IMR-90 (cell line): ENCODE measurements at regions not wholly inside any gene's neighbourhood (a gene's known extent, or its start where the extent isn't known, plus 50 kb on each side); places are given as distances from the start of the nearest gene placed in this dataset.

Experiments
- ATAC-seq: fragments of 200-7000 bp; cut with Tn5 transposase; 2 replicates; pipeline ENCODE4 v1.9.1; 2020; ENCODE audit warnings: low read depth, mild to moderate bottlenecking, moderate library complexity
- BruUV-seq: library from RNA; stranded (reverse); fragments of 400-500 nt; replicated peaks from 2 replicates; lab custom pipeline; 2021; lab: Mats Ljungman, UMichigan
- CTCF ChIA-PET: fragments of 300-600 bp; formaldehyde crosslinking; extraction: SDS; loops from one replicate; lab custom pipeline; 2021; ENCODE audit warnings: antibody characterized with exemption; lab: Yijun Ruan, JAX
- POLR2A ChIA-PET: fragments of 300-600 bp; sonication (Branson Sonifier 250); formaldehyde crosslinking; loops from one replicate; lab custom pipeline; 2022; ENCODE audit warnings: antibody characterized with exemption; ENCODE audit not compliant: unreplicated experiment; lab: Charles Lee
- DNase-seq: peaks from one replicate; pipeline ENCODE4 v3.0.0; 2013
- H2AFZ ChIP-seq: replicated peaks from 2 replicates; pipeline ENCODE3; 2013; ENCODE audit warnings: low read length, mild to moderate bottlenecking; ENCODE audit not compliant: poor library complexity
- H2AK5ac ChIP-seq: 2 replicates; pipeline ENCODE4 v1.6.1; 2013; ENCODE audit warnings: low read depth, low read length, inconsistent platforms
- H2AK9ac ChIP-seq: replicated peaks from 2 replicates; pipeline ENCODE3; 2013; ENCODE audit warnings: mild to moderate bottlenecking, low read depth, low read length, moderate library complexity; ENCODE audit not compliant: poor library complexity
- H2BK120ac ChIP-seq: 2 replicates; pipeline ENCODE4 v1.6.1; 2013; ENCODE audit warnings: low read depth, low read length, inconsistent platforms
- H2BK15ac ChIP-seq: 3 replicates; pipeline ENCODE4 v1.6.1; 2013; ENCODE audit warnings: low read depth, low read length, inconsistent platforms
- H2BK20ac ChIP-seq: 2 replicates; pipeline ENCODE4 v1.6.1; 2013; ENCODE audit warnings: low read depth, mild to moderate bottlenecking, inconsistent platforms, low read length, moderate library complexity
- H2BK5ac ChIP-seq: 2 replicates; pipeline ENCODE4 v1.6.1; 2013; ENCODE audit warnings: mild to moderate bottlenecking, low read depth, low read length, inconsistent platforms; ENCODE audit not compliant: poor library complexity, severe bottlenecking
- H3K14ac ChIP-seq: replicated peaks from 2 replicates; pipeline ENCODE4 v1.6.1; 2013; ENCODE audit warnings: low read depth, low read length, inconsistent platforms
- H3K18ac ChIP-seq: 2 replicates; pipeline ENCODE4 v1.6.1; 2013; ENCODE audit warnings: low read depth, low read length, control low read depth
- H3K23ac ChIP-seq: 2 replicates; pipeline ENCODE4 v1.6.1; 2013; ENCODE audit warnings: low read depth, low read length, inconsistent platforms
- H3K27ac ChIP-seq: 2 replicates; pipeline ENCODE4 v1.5.1; 2013; ENCODE audit warnings: mild to moderate bottlenecking, control low read depth, low read length; ENCODE audit not compliant: insufficient read depth
- H3K27me3 ChIP-seq: 2 replicates; pipeline ENCODE4 v1.6.1; 2013; ENCODE audit warnings: low read length; ENCODE audit not compliant: control insufficient read depth, insufficient read depth
- H3K36me3 ChIP-seq: 2 replicates; pipeline ENCODE4 v1.6.1; 2013; ENCODE audit warnings: low read length, mixed read lengths; ENCODE audit not compliant: control insufficient read depth, insufficient read depth
- H3K4ac ChIP-seq: 2 replicates; pipeline ENCODE4 v1.6.1; 2013; ENCODE audit warnings: low read depth, low read length, inconsistent platforms
- H3K4me1 ChIP-seq: 2 replicates; pipeline ENCODE4 v1.6.1; 2013; ENCODE audit warnings: low read length, mixed read lengths; ENCODE audit not compliant: control insufficient read depth, insufficient read depth
- H3K4me2 ChIP-seq: 2 replicates; pipeline ENCODE4 v1.6.1; 2013; ENCODE audit warnings: low read depth, mild to moderate bottlenecking, control low read depth, low read length, moderate library complexity
- H3K4me3 ChIP-seq: 2 replicates; pipeline ENCODE4 v1.5.1; 2013; ENCODE audit warnings: low read depth, mild to moderate bottlenecking, control low read depth, low read length, moderate library complexity; ENCODE audit not compliant: insufficient read depth
- H3K56ac ChIP-seq: 2 replicates; pipeline ENCODE4 v1.6.1; 2013; ENCODE audit warnings: low read length, inconsistent platforms; ENCODE audit not compliant: insufficient read depth; ENCODE audit errors: extremely low read depth
- H3K79me1 ChIP-seq, 2 experiments: 2 replicates each; pipeline ENCODE4 v1.6.1; 2013; ENCODE audit warnings: low read length in 2 of 2, inconsistent platforms in 1 of 2, low read depth in 1 of 2
- H3K9ac ChIP-seq: 2 replicates; pipeline ENCODE4 v1.6.1; 2013; ENCODE audit warnings: low read depth, low read length, control low read depth
- H3K9me1 ChIP-seq: 2 replicates; pipeline ENCODE4 v1.6.1; 2013; ENCODE audit warnings: low read length, inconsistent platforms; ENCODE audit not compliant: insufficient read depth
- H3K9me3 ChIP-seq: 2 replicates; pipeline ENCODE4 v1.6.1; 2013; ENCODE audit warnings: low read length; ENCODE audit not compliant: control insufficient read depth, insufficient read depth
- H4K20me1 ChIP-seq: 2 replicates; pipeline ENCODE4 v1.6.1; 2013; ENCODE audit warnings: low read length, inconsistent platforms; ENCODE audit not compliant: insufficient read depth
- H4K5ac ChIP-seq: 2 replicates; pipeline ENCODE4 v1.6.1; 2013; ENCODE audit warnings: mild to moderate bottlenecking, low read depth, low read length, control low read depth
- H4K8ac ChIP-seq, 2 experiments: 2 replicates each; pipeline ENCODE4 v1.6.1; 2013; ENCODE audit warnings: low read depth in 2 of 2, low read length in 2 of 2, control low read depth in 1 of 2, inconsistent platforms in 1 of 2
- H4K91ac ChIP-seq: 2 replicates; pipeline ENCODE4 v1.6.1; 2013; ENCODE audit warnings: low read depth, low read length, inconsistent platforms; ENCODE audit not compliant: insufficient read depth
- CEBPB ChIP-seq: IDR thresholded peaks from 2 replicates; pipeline ENCODE4 v1.6.1; 2012; ENCODE audit warnings: low read depth, low read length, improper control_type of control experiment
- CHD1 ChIP-seq: IDR thresholded peaks from 2 replicates; pipeline ENCODE4 v1.6.1; 2012; ENCODE audit warnings: low read depth, low read length, improper control_type of control experiment
- FOS ChIP-seq: fragments of 150-350 bp; IDR thresholded peaks from 2 replicates; pipeline ENCODE4 v1.6.1; 2016; ENCODE audit warnings: low read depth, low read length
- MAFK ChIP-seq: IDR thresholded peaks from 2 replicates; pipeline ENCODE4 v1.6.1; 2012; ENCODE audit warnings: low read depth, low read length, improper control_type of control experiment
- MAZ ChIP-seq: IDR thresholded peaks from 2 replicates; pipeline ENCODE4 v1.6.1; 2012; ENCODE audit warnings: low read depth, mild to moderate bottlenecking, low read length, improper control_type of control experiment, moderate library complexity, borderline replicate concordance
- MXI1 ChIP-seq: IDR thresholded peaks from 2 replicates; pipeline ENCODE4 v1.6.1; 2012; ENCODE audit warnings: low read depth, mild to moderate bottlenecking, low read length, moderate library complexity, borderline replicate concordance
- NFE2L2 ChIP-seq: fragments of 150-350 bp; IDR thresholded peaks from 2 replicates; pipeline ENCODE4 v1.6.1; 2016; ENCODE audit warnings: low read depth, mild to moderate bottlenecking, low read length
- POLR2A ChIP-seq: IDR thresholded peaks from 2 replicates; pipeline ENCODE4 v1.6.1; 2012; ENCODE audit warnings: mild to moderate bottlenecking, low read depth, low read length
- RAD21 ChIP-seq: IDR thresholded peaks from 2 replicates; pipeline ENCODE4 v1.6.1; 2012; ENCODE audit warnings: low read length, improper control_type of control experiment
- RCOR1 ChIP-seq: IDR thresholded peaks from 2 replicates; pipeline ENCODE4 v1.6.1; 2012; ENCODE audit warnings: mild to moderate bottlenecking, low read length, improper control_type of control experiment; ENCODE audit not compliant: insufficient replicate concordance
- RFX5 ChIP-seq: IDR thresholded peaks from 2 replicates; pipeline ENCODE4 v1.8.0; 2012; ENCODE audit warnings: low read depth, mild to moderate bottlenecking, low read length, moderate library complexity
- SMC3 ChIP-seq: fragments of 150-350 bp; IDR thresholded peaks from 2 replicates; pipeline ENCODE4 v1.6.1; 2016; ENCODE audit warnings: low read depth, mild to moderate bottlenecking, antibody characterized with exemption, low read length, moderate library complexity
- WGBS, 2 experiments: methylation state at CpG; one replicate each; pipeline versions ENCODE4 v1.1.5 to v1.1.7; 2013; ENCODE audit warnings: missing lambda C conversion rate in 2 of 2; ENCODE audit not compliant: insufficient read length in 1 of 2; ENCODE audit errors: extremely low coverage in 2 of 2; 5-methylcytosine and 5-hydroxymethylcytosine counted together
- dilution Hi-C: fragments of 300-500 bp; cut with HindIII; formaldehyde crosslinking; loops from one replicate; pipeline ENCODE4 v1.14.3; 2018; ENCODE audit warnings: low sequenced_read_pairs; ENCODE audit not compliant: unreplicated experiment
- in situ Hi-C: fragments of 300-500 bp; cut with MboI; formaldehyde crosslinking; loops from 3 replicates; pipeline ENCODE4 v1.14.3; 2019; ENCODE audit warnings: low sequenced_read_pairs, inconsistent platforms, mixed read lengths
- intact Hi-C: fragments of 100-400 bp; cut with micrococcal nuclease; formaldehyde crosslinking; loops from 2 replicates; pipeline ENCODE4 v1.10.0; 2022
- TF ChIP-seq, protein P1 (sequence below): fragments of 150-350 bp; IDR thresholded peaks from 2 replicates; pipeline ENCODE4 v1.6.1; 2017; ENCODE audit warnings: mild to moderate bottlenecking, antibody characterized with exemption, low read length, low read depth

GRCh38 chr4:185920171-185920570 lies 108.2 kb upstream of the SORBS2 start:
- Histone ChIP-seq H3K4ac (no peak overlapping the region), H3K9ac (no peak overlapping the region), H3K4me2 (no peak overlapping the region), H4K8ac (no peak overlapping the region), H2AK9ac (no peak overlapping the region), H3K56ac (no peak overlapping the region), H2BK120ac (no peak overlapping the region), H3K4me3 (no peak overlapping the region), H3K14ac (no peak overlapping the region), H3K9me3 (peaks cover 14% of the 10 kb centered on the region), H2AFZ (no peak overlapping the region), H4K5ac (no peak overlapping the region), H3K9me1 (no peaks in the 10 kb centered on the region), H2BK15ac (no peak overlapping the region), H3K79me1 (no peaks in the 10 kb centered on the region), H3K27ac (no peak overlapping the region), H3K23ac (no peak overlapping the region), H2AK5ac (no peak overlapping the region), H3K18ac (no peak overlapping the region), H3K4me1 (peaks cover 2% of the 10 kb centered on the region; the same call in 1 of the 2 replicates), H3K36me3 (no peaks in the 10 kb centered on the region), H3K27me3 (peaks cover 63% of the 10 kb centered on the region), H4K20me1 (no peaks in the 10 kb centered on the region), H2BK5ac (no peak overlapping the region), H4K91ac (no peak overlapping the region), H2BK20ac (no peak overlapping the region)
- TF ChIP-seq MXI1 (no peak), MAFK (no peak), RCOR1 (no peak), NFE2L2 (no peak), CEBPB (no peak), CHD1 (no peak), RFX5 (no peak), POLR2A (no peak), MAZ (no peak), SMC3 (no peak), RAD21 (no peak), FOS (no peak)
- TF ChIP-seq, protein P1, sequence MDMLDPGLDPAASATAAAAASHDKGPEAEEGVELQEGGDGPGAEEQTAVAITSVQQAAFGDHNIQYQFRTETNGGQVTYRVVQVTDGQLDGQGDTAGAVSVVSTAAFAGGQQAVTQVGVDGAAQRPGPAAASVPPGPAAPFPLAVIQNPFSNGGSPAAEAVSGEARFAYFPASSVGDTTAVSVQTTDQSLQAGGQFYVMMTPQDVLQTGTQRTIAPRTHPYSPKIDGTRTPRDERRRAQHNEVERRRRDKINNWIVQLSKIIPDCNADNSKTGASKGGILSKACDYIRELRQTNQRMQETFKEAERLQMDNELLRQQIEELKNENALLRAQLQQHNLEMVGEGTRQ, result no peak
- dilution Hi-C loops (no loop called here), in situ Hi-C loops (no loop called here), intact Hi-C loops (no loop called here)
- ATAC-seq (no peak), DNase-seq (no peak)
- BruUV-seq, result no TSS peak
- POLR2A ChIA-PET, result no interaction called here
- CTCF ChIA-PET, result no interaction called here
- 73% methylated on average over 3 of the region's 6 CpGs; no CpG with 5 or more reads in 1 of the 2 experiments for WGBS, 2 experiments
